ENCODE measurements at regions not wholly inside any gene's neighbourhood (a gene's known extent, or its start where the extent isn't known, plus 50 kb on each side); places are given as distances from the start of the nearest gene placed in this dataset.
A peak's percentile ranks its signal among the peaks of the same experiment; 100 is the strongest.

GRCh38 chr14:53709381-53709780 lies 247.2 kb downstream of the BMP4 start:
- POLR2A ChIA-PET = no interaction called here
- 97% methylated on average over 3 of the region's 3 CpGs for WGBS (ENCODE audit: missing lambda C conversion rate)
- no peak for DNase-seq (ENCODE audit: low read depth in 1 of 2, low spot score in 1 of 2)

DNA sequence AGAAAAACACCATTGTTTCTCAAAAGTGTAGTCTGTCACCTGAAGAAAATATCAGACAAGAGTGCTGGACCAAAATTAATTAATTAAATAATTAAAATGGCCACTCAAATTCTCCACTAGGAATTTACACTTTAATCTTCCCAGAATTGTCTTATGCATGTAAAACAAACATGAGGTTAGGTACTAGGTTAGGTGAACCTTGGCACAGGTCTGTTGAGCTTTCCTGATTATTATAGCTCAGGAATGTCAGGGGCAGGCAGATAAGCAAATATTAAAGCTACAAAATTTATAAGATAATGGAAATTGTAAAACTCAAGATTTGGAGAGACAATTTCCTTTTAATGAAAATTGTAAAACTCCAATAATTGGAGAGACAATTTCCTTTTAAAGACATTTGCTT lies 253.2 kb downstream of the BMP4 start:
- Histone ChIP-seq H3K9me3 (no peaks in the 10 kb centered on the region), H3K4me2 (no peak overlapping the region), H3K27ac (no peak overlapping the region), H3K4me1 (peaks cover 12% of the 10 kb centered on the region; the same call in 2 of the 3 replicates), H3K4me3 (no peak overlapping the region)
- no peak for DNase-seq (ENCODE audit: low read depth in 1 of 2, low spot score in 1 of 2)
- ATAC-seq = no peak
- ChIA-PET POLR2A (no interaction called here), CTCF (no interaction called here)
- TF ChIP-seq, protein P1, sequence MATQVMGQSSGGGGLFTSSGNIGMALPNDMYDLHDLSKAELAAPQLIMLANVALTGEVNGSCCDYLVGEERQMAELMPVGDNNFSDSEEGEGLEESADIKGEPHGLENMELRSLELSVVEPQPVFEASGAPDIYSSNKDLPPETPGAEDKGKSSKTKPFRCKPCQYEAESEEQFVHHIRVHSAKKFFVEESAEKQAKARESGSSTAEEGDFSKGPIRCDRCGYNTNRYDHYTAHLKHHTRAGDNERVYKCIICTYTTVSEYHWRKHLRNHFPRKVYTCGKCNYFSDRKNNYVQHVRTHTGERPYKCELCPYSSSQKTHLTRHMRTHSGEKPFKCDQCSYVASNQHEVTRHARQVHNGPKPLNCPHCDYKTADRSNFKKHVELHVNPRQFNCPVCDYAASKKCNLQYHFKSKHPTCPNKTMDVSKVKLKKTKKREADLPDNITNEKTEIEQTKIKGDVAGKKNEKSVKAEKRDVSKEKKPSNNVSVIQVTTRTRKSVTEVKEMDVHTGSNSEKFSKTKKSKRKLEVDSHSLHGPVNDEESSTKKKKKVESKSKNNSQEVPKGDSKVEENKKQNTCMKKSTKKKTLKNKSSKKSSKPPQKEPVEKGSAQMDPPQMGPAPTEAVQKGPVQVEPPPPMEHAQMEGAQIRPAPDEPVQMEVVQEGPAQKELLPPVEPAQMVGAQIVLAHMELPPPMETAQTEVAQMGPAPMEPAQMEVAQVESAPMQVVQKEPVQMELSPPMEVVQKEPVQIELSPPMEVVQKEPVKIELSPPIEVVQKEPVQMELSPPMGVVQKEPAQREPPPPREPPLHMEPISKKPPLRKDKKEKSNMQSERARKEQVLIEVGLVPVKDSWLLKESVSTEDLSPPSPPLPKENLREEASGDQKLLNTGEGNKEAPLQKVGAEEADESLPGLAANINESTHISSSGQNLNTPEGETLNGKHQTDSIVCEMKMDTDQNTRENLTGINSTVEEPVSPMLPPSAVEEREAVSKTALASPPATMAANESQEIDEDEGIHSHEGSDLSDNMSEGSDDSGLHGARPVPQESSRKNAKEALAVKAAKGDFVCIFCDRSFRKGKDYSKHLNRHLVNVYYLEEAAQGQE (IDR thresholded peaks at IDR 0.05) = no peak
- TF ChIP-seq FOXS1 (CRISPR knock-in tag; IDR thresholded peaks at IDR 0.05) (no peak), RAD21 (conservative IDR thresholded peaks at IDR 0.05 in 1 of 2, IDR thresholded peaks at IDR 0.05 in 1 of 2) (no peak)
- FAIRE-seq = no peak

More at GRCh38 chr14:53709381-53709780, 247.2 kb downstream of the BMP4 start:
- CTCF ChIA-PET = interaction anchor here (1.0 to 1.4 kb wide), 2 partner anchors 14 to 16 kb away, joined by 3 read pairs; no protein-coding TSS in a partner anchor
- Histone ChIP-seq H3K4me3 (no peak overlapping the region), H3K4me1 (peaks cover 7% of the 10 kb centered on the region; the same call in 1 of the 3 replicates), H3K9me3 (no peaks in the 10 kb centered on the region), H3K4me2 (no peak overlapping the region), H3K27ac (no peak overlapping the region)
- no peak for TF ChIP-seq MYC (IDR thresholded peaks at IDR 0.05; ENCODE audit: borderline replicate concordance, low read length)
- ATAC-seq = no peak
- FAIRE-seq = no peak

GRCh38 chr14:53701108-53701875 lies 255.3 kb downstream of the BMP4 start:
- ChIA-PET CTCF (no interaction called here), POLR2A (no interaction called here)
- no peak overlapping the region for H3K4me3 ChIP-seq
- H3K4me1 ChIP-seq = peaks cover 17% of the 10 kb centered on the region; the same call in 2 of the 3 replicates
- ATAC-seq = no peak
- no peak for FAIRE-seq
- no peak for DNase-seq (ENCODE audit: low read depth in 1 of 2, low spot score in 1 of 2)
- 59% methylated on average over 3 of the region's 3 CpGs for WGBS (ENCODE audit: missing lambda C conversion rate)
- TF ChIP-seq BHLHE40 (IDR thresholded peaks at IDR 0.05; ENCODE audit: low read depth, low read length) = no peak
- TF ChIP-seq CHD4 (IDR thresholded peaks at IDR 0.05; ENCODE audit: borderline replicate concordance) = no peak
- TF ChIP-seq TP53 (CRISPR knock-in tag; IDR thresholded peaks at IDR 0.05) = no peak
- TF ChIP-seq ESRRA (IDR thresholded peaks at IDR 0.05; ENCODE audit: borderline replicate concordance, low read length) = no peak
- no peak for TF ChIP-seq HEYL (CRISPR knock-in tag; IDR thresholded peaks at IDR 0.05)
- no peak for TF ChIP-seq PHF8 (IDR thresholded peaks at IDR 0.05; ENCODE audit: borderline replicate concordance, low read depth)
- H3K9me3 ChIP-seq = no peaks in the 10 kb centered on the region
- no peak overlapping the region for H3K4me2 ChIP-seq
- no peak overlapping the region for H3K27ac ChIP-seq

DNA sequence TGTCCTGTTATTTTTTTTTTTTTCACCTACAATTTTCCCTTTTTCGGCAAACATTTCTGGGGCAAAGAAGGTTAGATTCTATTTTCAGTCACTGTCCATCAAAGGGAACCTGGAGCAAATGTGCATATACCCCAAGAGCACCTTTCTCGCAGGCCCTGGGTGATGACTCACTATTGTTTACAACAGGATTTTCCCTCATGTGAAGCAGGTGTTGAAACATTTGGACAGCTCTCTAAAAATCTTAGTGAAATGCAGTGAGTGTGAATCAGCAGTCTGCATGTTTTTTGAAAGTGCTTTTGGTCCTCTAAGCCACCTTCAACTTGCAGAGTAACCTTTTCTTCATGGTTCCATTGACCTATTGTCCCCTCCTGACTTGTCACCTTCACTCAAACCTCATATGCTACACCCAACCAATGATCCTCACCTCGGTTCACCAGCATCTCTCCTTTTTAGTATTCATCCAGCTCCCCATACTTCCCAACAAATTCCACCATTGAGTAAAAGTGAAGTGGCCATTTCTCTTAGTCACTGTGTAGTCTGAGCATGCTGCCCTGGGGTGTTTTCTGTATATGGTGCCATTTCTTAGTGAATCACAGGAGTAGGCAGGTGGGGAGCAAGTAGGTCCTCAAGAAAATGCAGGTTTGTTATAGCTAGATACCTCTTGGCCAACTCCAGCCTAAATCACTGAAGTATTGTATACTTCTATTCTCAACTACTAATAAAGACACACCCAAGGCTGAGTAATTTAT lies 260.2 kb downstream of the BMP4 start:
- Histone ChIP-seq H3K9me3 (no peaks in the 10 kb centered on the region), H3K27ac (no peak overlapping the region), H3K4me3 (no peak overlapping the region), H3K4me2 (0 out of 3 replicates have a peak overlapping the region, but pooled peaks have one; percentile 16), H3K4me1 (peaks cover 21% of the 10 kb centered on the region; the same call in 2 of the 3 replicates)
- peak in 1 of 2 experiments; percentile 6 for DNase-seq (ENCODE audit: low read depth in 1 of 2, low spot score in 1 of 2)
- no peak for ATAC-seq
- TF ChIP-seq EP300 (IDR thresholded peaks at IDR 0.05) = no peak
- no peak for TF ChIP-seq ZC3H11A (IDR thresholded peaks at IDR 0.05)
- TF ChIP-seq JUNB (IDR thresholded peaks at IDR 0.05) = 0 out of 2 replicates have a peak, but pooled peaks have one; percentile 17
- no peak for TF ChIP-seq KDM1A (IDR thresholded peaks at IDR 0.05; ENCODE audit: low read depth)
- no peak for TF ChIP-seq MAX (IDR thresholded peaks at IDR 0.05)
- no peak for TF ChIP-seq HOXB5 (CRISPR knock-in tag; IDR thresholded peaks at IDR 0.05)
- no peak for TF ChIP-seq PBX3 (IDR thresholded peaks at IDR 0.05)
- no peak for TF ChIP-seq ZNF302 (CRISPR knock-in tag; IDR thresholded peaks at IDR 0.05)
- TF ChIP-seq CBX8 (IDR thresholded peaks at IDR 0.05) = no peak
- TF ChIP-seq FOSL2 (IDR thresholded peaks at IDR 0.05) = no peak
- peak; percentile 44; the same call in 1 of the 2 replicates for TF ChIP-seq FOSL2 (CRISPR knock-in tag; IDR thresholded peaks at IDR 0.05)
- POLR2A ChIA-PET = no interaction called here
- CTCF ChIA-PET = interaction anchor here (1.4 kb wide), 1 partner anchor 13 kb away, joined by 3 read pairs; no protein-coding TSS in a partner anchor
- FAIRE-seq = no peak
- 48% methylated on average over 3 of the region's 3 CpGs for WGBS (ENCODE audit: missing lambda C conversion rate)

All from A549 (cell line).